ENCODE measurements at regions not wholly inside any gene's neighbourhood (a gene's known extent, or its start where the extent isn't known, plus 50 kb on each side); places are given as distances from the start of the nearest gene placed in this dataset.

- no peak for TF ChIP-seq CTCF (IDR thresholded peaks at IDR 0.05)
- Histone ChIP-seq H3K4me1 (no peaks in the 10 kb centered on the region), H3K9me3 (no peaks in the 10 kb centered on the region), H3K27me3 (no peaks in the 10 kb centered on the region), H3K27ac (no peak overlapping the region), H3K4me3 (no peak overlapping the region), H3K36me3 (no peaks in the 10 kb centered on the region)
- no peak for DNase-seq (ENCODE audit: low spot score)
These were observed 437.5 kb downstream of the MMUT start for GRCh38 chr6:49025273-49026240.

GRCh38 chr6:49004801-49005200, 458.3 kb downstream of the MMUT start:
- no peaks in the 10 kb centered on the region for H3K36me3 ChIP-seq
- no peaks in the 10 kb centered on the region for H3K4me1 ChIP-seq
- no peak for TF ChIP-seq CTCF (IDR thresholded peaks at IDR 0.05)
- H3K27ac ChIP-seq: no peak overlapping the region
- no peak overlapping the region for H3K4me3 ChIP-seq
- no peaks in the 10 kb centered on the region for H3K27me3 ChIP-seq
- DNase-seq (ENCODE audit: low spot score): no peak
- H3K9me3 ChIP-seq: no peaks in the 10 kb centered on the region

GRCh38 chr6:49003348-49003747, 459.7 kb downstream of the MMUT start:
- Histone ChIP-seq H3K4me1 (no peaks in the 10 kb centered on the region), H3K36me3 (no peaks in the 10 kb centered on the region), H3K4me3 (no peak overlapping the region), H3K27me3 (no peaks in the 10 kb centered on the region), H3K27ac (no peak overlapping the region), H3K9me3 (no peaks in the 10 kb centered on the region)
- no peak for TF ChIP-seq CTCF (IDR thresholded peaks at IDR 0.05)
- no peak for DNase-seq (ENCODE audit: low spot score)

- Histone ChIP-seq H3K4me3 (no peak overlapping the region), H3K4me1 (no peaks in the 10 kb centered on the region), H3K9me3 (no peaks in the 10 kb centered on the region), H3K27ac (no peak overlapping the region), H3K36me3 (no peaks in the 10 kb centered on the region), H3K27me3 (no peaks in the 10 kb centered on the region)
- no peak for DNase-seq (ENCODE audit: low spot score)
- TF ChIP-seq CTCF (IDR thresholded peaks at IDR 0.05): no peak
These were observed 461.1 kb downstream of the MMUT start for GRCh38 chr6:49001856-49002541.

- no peaks in the 10 kb centered on the region for H3K27me3 ChIP-seq
- H3K4me1 ChIP-seq: no peaks in the 10 kb centered on the region
- no peak for DNase-seq (ENCODE audit: low spot score)
- no peak overlapping the region for H3K4me3 ChIP-seq
- H3K27ac ChIP-seq: no peak overlapping the region
- H3K36me3 ChIP-seq: no peaks in the 10 kb centered on the region
- TF ChIP-seq CTCF (IDR thresholded peaks at IDR 0.05): no peak
- H3K9me3 ChIP-seq: no peaks in the 10 kb centered on the region
These were observed 464.5 kb downstream of the MMUT start for GRCh38 chr6:48998574-48998973.
